ENCODE measurements at regions not wholly inside any gene's neighbourhood (a gene's known extent, or its start where the extent isn't known, plus 50 kb on each side); places are given as distances from the start of the nearest gene placed in this dataset.

GRCh38 chr2:7999683-8000476, 682.0 kb upstream of the ID2 start:
- H3K27me3 ChIP-seq = no peaks in the 10 kb centered on the region
- no peaks in the 10 kb centered on the region for H3K9me3 ChIP-seq
- H3K36me3 ChIP-seq = no peaks in the 10 kb centered on the region
- TF ChIP-seq CTCF (IDR thresholded peaks at IDR 0.05) = no peak
- no peaks in the 10 kb centered on the region for H3K4me1 ChIP-seq (ENCODE audit: control insufficient read depth in 1 of 2, insufficient read depth in 1 of 2, low read depth in 1 of 2, low read length in 1 of 2)
- no peak overlapping the region for H3K4me3 ChIP-seq (ENCODE audit: low read depth in 1 of 2, low read length in 1 of 2)
- H3K27ac ChIP-seq = no peak overlapping the region

- Histone ChIP-seq H3K4me3 (ENCODE audit: low read depth in 1 of 2, low read length in 1 of 2) (no peak overlapping the region), H3K27ac (no peak overlapping the region), H3K9me3 (no peaks in the 10 kb centered on the region), H3K36me3 (no peaks in the 10 kb centered on the region), H3K27me3 (no peaks in the 10 kb centered on the region), H3K4me1 (ENCODE audit: control insufficient read depth in 1 of 2, insufficient read depth in 1 of 2, low read depth in 1 of 2, low read length in 1 of 2) (no peaks in the 10 kb centered on the region)
- TF ChIP-seq CTCF (IDR thresholded peaks at IDR 0.05) = no peak
Observed at GRCh38 chr2:8000870-8001269, 681.0 kb upstream of the ID2 start.

GRCh38 chr2:8002765-8003393, 679.0 kb upstream of the ID2 start:
- Histone ChIP-seq H3K9me3 (no peaks in the 10 kb centered on the region), H3K36me3 (no peaks in the 10 kb centered on the region), H3K4me3 (ENCODE audit: low read depth in 1 of 2, low read length in 1 of 2) (no peak overlapping the region), H3K27ac (no peak overlapping the region), H3K4me1 (ENCODE audit: control insufficient read depth in 1 of 2, insufficient read depth in 1 of 2, low read depth in 1 of 2, low read length in 1 of 2) (no peaks in the 10 kb centered on the region), H3K27me3 (no peaks in the 10 kb centered on the region)
- no peak for TF ChIP-seq CTCF (IDR thresholded peaks at IDR 0.05)

- H3K4me1 ChIP-seq (ENCODE audit: control insufficient read depth in 1 of 2, insufficient read depth in 1 of 2, low read depth in 1 of 2, low read length in 1 of 2) = no peaks in the 10 kb centered on the region
- no peaks in the 10 kb centered on the region for H3K9me3 ChIP-seq
- no peaks in the 10 kb centered on the region for H3K36me3 ChIP-seq
- no peak for TF ChIP-seq CTCF (IDR thresholded peaks at IDR 0.05)
- H3K4me3 ChIP-seq (ENCODE audit: low read depth in 1 of 2, low read length in 1 of 2) = no peak overlapping the region
- no peaks in the 10 kb centered on the region for H3K27me3 ChIP-seq
- no peak overlapping the region for H3K27ac ChIP-seq
Observed at GRCh38 chr2:8003462-8004075, 678.3 kb upstream of the ID2 start.

GRCh38 chr2:8004250-8004681, 677.6 kb upstream of the ID2 start:
- Histone ChIP-seq H3K9me3 (no peaks in the 10 kb centered on the region), H3K4me1 (ENCODE audit: control insufficient read depth in 1 of 2, insufficient read depth in 1 of 2, low read depth in 1 of 2, low read length in 1 of 2) (no peaks in the 10 kb centered on the region), H3K27me3 (no peaks in the 10 kb centered on the region), H3K27ac (no peak overlapping the region), H3K36me3 (no peaks in the 10 kb centered on the region), H3K4me3 (ENCODE audit: low read depth in 1 of 2, low read length in 1 of 2) (no peak overlapping the region)
- no peak for TF ChIP-seq CTCF (IDR thresholded peaks at IDR 0.05)
